HG02763 (cell line): ENCODE measurements at regions not wholly inside any gene's neighbourhood (a gene's known extent, or its start where the extent isn't known, plus 50 kb on each side); places are given as distances from the start of the nearest gene placed in this dataset.

ENCODE experiments used
- ATAC-seq: cut with Tn5 transposase; IDR thresholded peaks from one replicate; pipeline ENCODE4 v1.9.1; 2021; ENCODE audit warnings: mild to moderate bottlenecking, moderate library complexity; ENCODE audit not compliant: unreplicated experiment

DNA sequence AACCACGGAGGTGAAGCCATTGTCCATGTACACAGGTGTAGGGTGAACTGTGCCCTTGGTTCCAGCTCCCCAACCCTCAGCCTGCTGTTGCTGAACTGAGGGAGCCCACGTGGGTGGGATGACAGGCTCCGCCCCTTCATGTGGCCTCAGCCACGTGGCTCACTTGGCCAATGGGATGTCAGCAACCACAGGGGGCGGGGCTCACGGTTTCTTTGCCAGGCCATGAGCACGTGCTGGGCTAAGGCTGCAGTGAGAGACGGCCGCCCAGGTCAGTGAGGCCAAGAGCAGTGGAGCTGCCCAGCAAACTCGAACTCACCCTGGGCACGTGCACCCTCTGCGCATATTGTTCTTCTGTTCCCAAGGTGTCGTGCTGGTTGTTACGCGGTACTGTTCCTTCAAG is 282.6 kb downstream of the IRF8 start:
- ATAC-seq: no peak

DNA sequence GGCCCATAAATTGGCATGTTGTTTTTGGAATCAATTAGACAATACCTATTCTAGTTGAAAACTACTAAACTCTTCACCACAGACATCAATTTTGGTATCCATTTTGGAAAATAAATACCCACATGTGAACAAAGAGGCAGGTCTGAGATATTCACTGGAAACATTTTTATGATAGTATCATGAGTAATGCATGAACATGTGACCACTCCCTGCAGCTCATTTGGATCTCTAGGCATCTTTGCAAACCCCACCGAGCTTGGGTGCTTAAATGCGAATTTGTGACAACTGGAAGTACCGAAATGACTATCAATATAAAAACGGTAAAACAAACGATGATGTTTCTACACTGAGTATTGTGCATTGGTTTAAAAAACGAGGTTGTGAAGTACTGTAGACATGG is 285.2 kb downstream of the IRF8 start:
- no peak for ATAC-seq

DNA sequence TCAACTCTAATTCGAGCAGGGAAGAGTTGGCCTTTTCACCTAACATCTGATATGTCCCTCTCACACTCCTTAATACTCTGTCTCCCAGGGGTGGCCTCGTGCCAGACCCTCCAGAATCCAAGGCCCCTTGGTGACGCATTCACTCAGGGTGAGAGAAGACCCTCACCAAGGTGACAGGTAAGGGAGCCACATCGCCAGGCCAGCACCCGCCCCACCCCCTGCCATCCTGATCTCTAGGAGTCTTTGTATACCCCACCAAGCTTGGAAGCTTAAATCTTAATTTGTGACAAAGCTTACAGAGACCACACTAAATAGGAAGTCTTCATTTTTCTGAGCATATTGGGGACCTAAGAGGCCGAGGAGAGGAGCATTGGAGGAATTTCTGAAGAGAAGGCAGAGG is 286.1 kb downstream of the IRF8 start:
- no peak for ATAC-seq

GRCh38 chr16:86186313-86186712 is 287.4 kb downstream of the IRF8 start:
- no peak for ATAC-seq

GRCh38 chr16:86189934-86190333 is 291.0 kb downstream of the IRF8 start:
- no peak for ATAC-seq

DNA sequence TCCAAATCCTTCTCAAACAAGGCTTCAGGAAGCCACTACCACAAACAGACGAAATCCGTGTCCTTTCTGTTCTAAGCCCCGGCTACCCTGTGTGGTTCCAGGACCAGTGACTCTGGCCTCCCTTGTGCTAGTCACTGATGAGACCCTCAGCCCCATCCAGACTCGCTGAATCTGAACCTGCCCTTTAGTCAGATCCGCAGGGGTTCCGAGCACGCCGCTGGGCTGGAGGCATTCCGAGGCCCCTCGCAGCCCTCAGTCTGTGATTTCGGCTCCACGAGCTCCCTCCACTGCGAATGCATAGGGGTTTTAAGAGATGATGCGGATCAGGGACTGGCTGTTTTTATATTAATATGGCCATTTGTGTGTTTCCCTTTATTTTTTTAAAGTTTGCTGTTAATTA is 292.7 kb downstream of the IRF8 start:
- no peak for ATAC-seq

GRCh38 chr16:86193528-86194193 is 294.7 kb downstream of the IRF8 start:
- no peak for ATAC-seq

DNA sequence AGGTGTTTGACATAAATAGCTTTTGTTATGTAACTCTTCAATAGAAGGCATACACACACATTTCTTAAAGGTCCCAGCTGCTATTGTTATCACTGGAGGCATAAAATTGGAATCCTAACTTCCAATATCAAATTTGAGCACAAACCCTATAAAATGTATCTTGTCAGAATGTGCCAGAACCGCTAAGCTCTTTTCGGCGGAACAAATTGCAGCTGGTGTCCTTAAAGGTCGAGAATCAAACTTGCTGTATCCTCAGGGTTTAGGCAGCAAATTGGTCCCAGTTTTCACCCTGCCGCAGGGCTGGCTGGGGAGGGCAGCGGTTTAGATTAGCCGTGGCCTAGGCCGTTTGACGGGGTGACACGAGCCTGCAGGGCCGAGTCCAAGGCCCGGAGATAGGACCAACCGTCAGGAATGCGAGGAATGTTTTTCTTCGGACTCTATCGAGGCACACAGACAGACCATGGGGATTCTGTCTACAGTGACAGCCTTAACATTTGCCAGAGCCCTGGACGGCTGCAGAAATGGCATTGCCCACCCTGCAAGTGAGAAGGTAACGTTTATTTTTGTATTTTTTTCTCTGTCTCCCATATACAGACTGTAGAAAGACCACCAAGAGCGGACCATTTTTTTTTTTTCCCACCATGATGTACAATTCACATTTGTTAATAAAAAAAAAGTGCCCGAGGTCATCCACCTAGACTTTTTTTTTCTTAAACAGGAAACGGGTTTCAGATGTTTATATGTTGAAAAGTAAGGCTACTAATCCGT is 297.1 kb downstream of the IRF8 start:
- ATAC-seq: no peak

- ATAC-seq: no peak
Observed at GRCh38 chr16:86196687-86197391, 297.9 kb downstream of the IRF8 start.

DNA sequence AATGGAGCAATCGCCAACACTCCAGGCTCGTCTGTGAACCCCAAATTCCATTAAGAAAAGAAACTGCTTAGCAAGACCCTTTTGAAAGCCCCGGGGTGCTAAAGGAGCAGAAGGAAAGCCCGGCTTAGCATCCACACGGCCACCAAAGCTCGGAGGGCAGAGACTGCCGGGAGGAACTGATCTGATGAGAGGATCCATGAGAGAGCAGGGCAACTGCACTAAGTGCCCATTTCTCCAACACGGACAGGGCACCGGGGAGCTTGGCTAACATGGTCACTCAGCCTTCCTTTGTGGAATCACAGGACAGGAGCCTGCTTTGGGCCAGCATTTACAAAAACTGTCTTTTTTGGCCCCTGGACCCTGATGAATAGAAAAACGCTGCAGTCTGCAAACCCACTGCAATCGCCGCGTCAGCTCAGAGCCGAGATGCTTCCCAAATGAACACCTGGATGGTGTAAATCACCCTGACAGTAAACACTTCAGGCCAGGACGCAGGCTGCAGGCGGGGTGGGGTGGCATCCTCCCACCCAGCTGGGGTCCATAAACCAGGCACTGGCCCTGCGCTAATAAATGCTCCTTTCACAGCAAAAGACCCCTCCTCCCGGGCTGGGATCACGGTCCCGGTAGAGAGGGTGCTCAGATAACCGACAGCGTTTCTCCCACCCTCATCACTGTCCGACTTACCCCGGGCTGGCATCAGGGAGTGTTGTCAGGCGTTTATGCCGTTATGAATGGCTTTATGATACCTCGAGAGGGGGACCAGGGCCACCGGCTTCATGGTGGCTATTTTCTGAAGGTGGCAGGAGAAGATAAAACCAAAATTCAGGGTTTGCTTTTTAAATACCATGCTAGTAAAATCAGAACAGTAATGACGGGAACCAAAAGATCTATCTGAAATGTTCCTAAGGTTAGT is 299.5 kb downstream of the IRF8 start:
- no peak for ATAC-seq

DNA sequence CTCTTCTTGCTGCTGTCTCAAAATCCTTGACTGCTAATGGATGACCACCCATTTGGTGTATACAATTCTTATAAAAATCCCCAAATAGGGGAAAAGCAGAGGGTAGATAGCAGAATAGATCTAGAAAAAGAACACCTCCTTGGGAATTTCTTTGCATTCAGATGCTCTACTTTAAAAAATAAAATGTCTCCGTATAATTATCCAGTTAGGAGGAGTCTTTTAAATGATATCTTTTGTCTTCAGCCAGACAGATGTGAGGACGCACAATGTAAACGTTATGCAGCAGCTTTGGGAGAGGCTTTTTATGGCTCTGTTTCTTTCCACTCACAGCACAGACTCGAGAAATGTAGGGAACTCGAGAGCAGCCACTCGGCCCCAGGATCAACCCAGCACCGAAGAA is 300.2 kb downstream of the IRF8 start:
- no peak for ATAC-seq

DNA sequence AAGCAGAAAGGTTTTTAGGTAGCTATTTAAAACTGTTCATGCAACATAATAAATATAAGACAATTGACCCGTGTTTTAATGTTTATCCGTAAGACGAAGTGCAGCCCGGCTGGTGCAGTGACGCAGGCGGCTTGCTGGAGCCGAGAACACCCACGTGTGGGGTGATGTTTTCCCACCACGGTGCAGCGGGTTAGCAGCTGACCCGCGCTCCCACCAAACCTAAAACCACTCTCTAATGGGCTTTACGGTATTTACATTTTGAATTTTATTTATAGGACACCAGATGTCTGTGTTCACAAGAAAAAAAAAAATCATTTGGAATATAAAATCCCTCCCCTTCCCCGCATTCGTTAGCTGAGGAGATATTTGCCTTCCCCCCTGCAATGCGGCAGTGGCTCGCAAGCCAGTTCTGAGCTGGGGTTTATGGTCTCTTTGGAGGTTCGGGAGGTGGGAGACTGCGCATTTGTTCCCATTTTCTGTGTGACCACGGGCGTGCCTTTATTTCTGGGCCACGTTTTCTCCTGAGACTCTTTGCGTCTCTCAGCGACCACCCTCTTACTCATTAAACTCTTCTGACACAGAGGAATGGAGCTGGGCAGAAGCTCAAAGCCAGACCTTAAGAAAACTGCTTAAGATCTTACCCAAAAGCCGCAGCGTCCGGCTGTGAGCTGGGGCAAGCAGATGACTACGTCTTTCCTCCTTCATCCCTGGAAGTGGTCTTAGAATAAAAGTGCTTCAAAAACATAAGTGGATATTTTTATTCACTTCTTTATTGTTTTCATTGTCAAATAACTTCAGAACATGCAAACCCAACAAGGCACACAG is 301.1 kb downstream of the IRF8 start:
- no peak for ATAC-seq

- no peak for ATAC-seq
Observed at GRCh38 chr16:86200722-86201121, 301.8 kb downstream of the IRF8 start.

DNA sequence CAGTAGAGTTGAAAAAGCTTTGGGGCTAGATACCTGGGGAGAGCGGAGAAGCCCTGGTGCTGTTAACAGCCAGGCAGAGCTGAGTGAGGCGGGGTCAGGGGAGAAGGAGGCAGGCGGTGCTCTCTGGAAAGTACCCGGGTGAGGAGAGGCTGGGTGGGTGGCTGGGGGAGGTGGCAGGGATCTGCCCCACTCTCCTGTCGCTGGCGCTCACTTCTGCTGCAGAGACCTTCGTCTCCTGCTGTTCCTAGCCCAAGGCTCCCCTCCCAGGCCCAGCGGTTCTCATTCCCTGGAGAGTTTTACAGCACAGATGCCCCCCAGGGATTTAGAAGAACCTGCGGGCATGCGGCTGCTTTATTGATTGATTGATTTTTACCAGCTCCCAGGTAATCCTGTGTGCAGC is 302.8 kb downstream of the IRF8 start:
- ATAC-seq: no peak

- ATAC-seq: no peak
Observed at GRCh38 chr16:86202267-86202666, 303.3 kb downstream of the IRF8 start.

DNA sequence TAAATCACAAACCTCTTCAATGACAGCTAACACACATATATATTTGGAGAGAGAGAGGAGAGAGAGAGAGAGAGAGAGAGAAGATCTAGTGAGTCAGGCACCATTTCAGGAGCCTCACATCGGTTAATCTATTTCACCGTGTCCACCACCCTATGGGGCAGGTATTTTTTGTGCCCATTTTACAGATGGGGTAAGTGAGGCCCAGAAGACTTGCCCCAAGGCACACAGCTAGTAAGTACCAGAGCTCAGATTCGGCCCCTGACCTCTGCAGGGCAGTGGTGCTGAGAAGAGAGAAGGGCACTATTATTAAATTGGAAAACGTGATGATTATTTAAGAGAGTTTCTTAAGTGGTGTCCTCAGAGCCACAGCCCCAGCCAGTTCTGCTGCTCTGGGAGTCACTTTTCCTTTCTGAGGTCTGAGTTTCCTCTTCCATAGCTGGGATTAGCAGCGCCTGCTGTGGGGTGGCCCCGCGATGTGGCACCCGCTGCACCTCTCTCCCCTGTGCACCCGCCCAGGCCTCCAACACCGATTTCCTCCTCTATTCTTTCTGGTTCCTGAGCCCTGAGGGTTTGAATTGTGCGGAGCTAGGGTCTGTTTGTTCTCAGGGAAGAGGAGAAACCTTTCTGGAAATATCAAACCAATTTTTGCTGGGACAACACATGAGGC is 303.9 kb downstream of the IRF8 start:
- no peak for ATAC-seq

- no peak for ATAC-seq
Observed at GRCh38 chr16:86203557-86204275, 304.8 kb downstream of the IRF8 start.

- no peak for ATAC-seq
Observed at GRCh38 chr16:86205521-86206245, 304.6 kb upstream of the FOXF1 start.
